ENCODE measurements at regions not wholly inside any gene's neighbourhood (a gene's known extent, or its start where the extent isn't known, plus 50 kb on each side); places are given as distances from the start of the nearest gene placed in this dataset.

DNA sequence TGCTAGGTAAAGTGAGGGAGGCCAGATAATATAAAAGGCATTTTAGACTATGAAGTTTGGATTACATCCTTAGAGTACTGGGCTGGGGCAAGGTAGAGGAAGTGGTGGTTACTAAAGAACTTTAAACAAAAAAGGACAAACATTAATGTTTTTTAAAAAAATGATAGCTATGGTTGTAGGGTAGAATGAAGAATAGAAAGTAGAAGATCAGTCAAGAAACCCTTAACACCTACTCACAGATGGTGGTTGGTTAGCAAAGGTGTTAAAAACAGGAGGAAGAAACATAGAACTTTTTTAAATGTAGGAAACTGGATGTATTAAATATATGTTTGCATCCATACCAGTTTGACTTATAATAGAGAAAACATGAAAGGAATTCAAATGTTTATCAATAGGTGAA lies 80.7 kb upstream of the ELOVL5 start:
- no peaks in the 10 kb centered on the region for H3K79me1 ChIP-seq (ENCODE audit: low read depth, low read length)
- no peak overlapping the region for H2AFZ ChIP-seq (ENCODE audit: low read length)
- H4K8ac ChIP-seq (ENCODE audit: extremely low read depth, insufficient read depth, low read length) = no peak overlapping the region
- H3K4ac ChIP-seq (replicated peaks; ENCODE audit: insufficient read length, low read depth, low read length) = no peak overlapping the region
- H3K18ac ChIP-seq (ENCODE audit: extremely low read depth, low read length) = no peak overlapping the region
- H3K23ac ChIP-seq (ENCODE audit: insufficient read length) = no peak overlapping the region
- H2BK12ac ChIP-seq (ENCODE audit: low read depth, low read length) = no peak overlapping the region
- FAIRE-seq = no peak
- H2BK5ac ChIP-seq (ENCODE audit: low read depth, low read length) = no peak overlapping the region
- ChIA-PET CTCF (ENCODE audit: partially characterized antibody) (interaction anchor here (0.9 to 2.2 kb wide), 7 partner anchors 8 to 257 kb away, joined by 3 to 8 read pairs (median 4); no protein-coding TSS in a partner anchor), POLR2A (ENCODE audit: partially characterized antibody) (no interaction called here)
- H4K20me1 ChIP-seq (replicated peaks in 1 of 2; ENCODE audit: control insufficient read depth in 1 of 2, insufficient read depth in 2 of 2, low read length in 2 of 2) = no peaks in the 10 kb centered on the region
- H3K27me3 ChIP-seq (replicated peaks in 1 of 4; ENCODE audit: control insufficient read depth in 3 of 4, extremely low read depth in 1 of 4, insufficient read depth in 3 of 4, low read length in 3 of 4) = no peaks in the 10 kb centered on the region
- TF ChIP-seq RXRA (IDR thresholded peaks at IDR 0.05; ENCODE audit: insufficient read depth, low read depth, low read length) = no peak
- no peak for TF ChIP-seq TCF12 (IDR thresholded peaks at IDR 0.05; ENCODE audit: low read depth, low read length)
- no peak for TF ChIP-seq JUN (IDR thresholded peaks at IDR 0.05; ENCODE audit: low read depth, low read length)
- TF ChIP-seq GTF2F1 (IDR thresholded peaks at IDR 0.05; ENCODE audit: borderline replicate concordance, low read depth, low read length) = no peak
- TF ChIP-seq, protein P1, sequence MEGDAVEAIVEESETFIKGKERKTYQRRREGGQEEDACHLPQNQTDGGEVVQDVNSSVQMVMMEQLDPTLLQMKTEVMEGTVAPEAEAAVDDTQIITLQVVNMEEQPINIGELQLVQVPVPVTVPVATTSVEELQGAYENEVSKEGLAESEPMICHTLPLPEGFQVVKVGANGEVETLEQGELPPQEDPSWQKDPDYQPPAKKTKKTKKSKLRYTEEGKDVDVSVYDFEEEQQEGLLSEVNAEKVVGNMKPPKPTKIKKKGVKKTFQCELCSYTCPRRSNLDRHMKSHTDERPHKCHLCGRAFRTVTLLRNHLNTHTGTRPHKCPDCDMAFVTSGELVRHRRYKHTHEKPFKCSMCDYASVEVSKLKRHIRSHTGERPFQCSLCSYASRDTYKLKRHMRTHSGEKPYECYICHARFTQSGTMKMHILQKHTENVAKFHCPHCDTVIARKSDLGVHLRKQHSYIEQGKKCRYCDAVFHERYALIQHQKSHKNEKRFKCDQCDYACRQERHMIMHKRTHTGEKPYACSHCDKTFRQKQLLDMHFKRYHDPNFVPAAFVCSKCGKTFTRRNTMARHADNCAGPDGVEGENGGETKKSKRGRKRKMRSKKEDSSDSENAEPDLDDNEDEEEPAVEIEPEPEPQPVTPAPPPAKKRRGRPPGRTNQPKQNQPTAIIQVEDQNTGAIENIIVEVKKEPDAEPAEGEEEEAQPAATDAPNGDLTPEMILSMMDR (IDR thresholded peaks at IDR 0.05; ENCODE audit: control extremely low read depth in 1 of 3, insufficient read depth in 1 of 3, low read depth in 1 of 3, low read length in 3 of 3) = no peak
- DNase-seq (ENCODE audit: low read depth in 1 of 2, low spot score in 2 of 2) = no peak
- H2AK5ac ChIP-seq (ENCODE audit: low read depth, low read length) = no peak overlapping the region
- no peak overlapping the region for H3K27ac ChIP-seq (ENCODE audit: low read depth, low read length)
- H3K4me2 ChIP-seq (ENCODE audit: insufficient read depth in 1 of 2, low read depth in 2 of 2, low read length in 2 of 2) = no peak overlapping the region
- H3K4me1 ChIP-seq (replicated peaks in 1 of 4; ENCODE audit: control insufficient read depth in 3 of 4, insufficient read depth in 4 of 4, low read length in 3 of 4) = no peaks in the 10 kb centered on the region
- no peak overlapping the region for H2BK120ac ChIP-seq (replicated peaks; ENCODE audit: low read depth, low read length)
- no peak overlapping the region for H4K91ac ChIP-seq (replicated peaks; ENCODE audit: insufficient read length, low read length)
- H3K79me2 ChIP-seq (ENCODE audit: control insufficient read depth in 1 of 2, insufficient read depth in 2 of 2, low read length in 2 of 2) = no peaks in the 10 kb centered on the region
- no peak overlapping the region for H3K9ac ChIP-seq (replicated peaks in 1 of 4; ENCODE audit: extremely low read depth in 1 of 4, low read depth in 3 of 4, low read length in 3 of 4)
- H3K9me3 ChIP-seq (ENCODE audit: insufficient read depth in 2 of 2, low read depth in 1 of 2, low read length in 1 of 2) = no peaks in the 10 kb centered on the region
- no peak overlapping the region for H3K14ac ChIP-seq (ENCODE audit: insufficient read length)
- no peaks in the 10 kb centered on the region for H3K36me3 ChIP-seq (ENCODE audit: control insufficient read depth in 2 of 4, insufficient read depth in 4 of 4, low read length in 3 of 4)
- no peak overlapping the region for H3K56ac ChIP-seq (replicated peaks; ENCODE audit: insufficient read length, low read depth, low read length)
- no peak overlapping the region for H3K4me3 ChIP-seq (ENCODE audit: extremely low read depth in 1 of 4, insufficient read depth in 2 of 4, low read depth in 3 of 4, low read length in 4 of 4)
- H3K23me2 ChIP-seq (ENCODE audit: low read depth, low read length) = no peaks in the 10 kb centered on the region
- H4K5ac ChIP-seq (ENCODE audit: insufficient read length, low read depth, low read length) = no peak overlapping the region
- H2BK15ac ChIP-seq (ENCODE audit: low read length) = no peak overlapping the region
- no peak overlapping the region for H2BK20ac ChIP-seq (ENCODE audit: low read length)

Data from H1 (cell line).